ENCODE measurements at regions not wholly inside any gene's neighbourhood (a gene's known extent, or its start where the extent isn't known, plus 50 kb on each side); places are given as distances from the start of the nearest gene placed in this dataset.
"Not testable (repeated sequence)": the region's sequence is repeated elsewhere in the genome, so short reads cannot be mapped to it uniquely, and the experiment has no call there.

- Mint-ChIP-seq H3K4me3 (peak overlapping the region in 1 of 8 donors; percentile 55), H3K4me1 (peaks cover 0 to 24% (median 9%) of the 10 kb centered on the region in 3 donors), H3K27me3 (no peaks in the 10 kb centered on the region), H3K36me3 (no peaks in the 10 kb centered on the region), H3K27ac (no peak overlapping the region), H3K9me3 (peaks cover 0 to 14% (median 4%) of the 10 kb centered on the region in 7 donors)
- ATAC-seq (ENCODE audit: low read depth in 2 of 2) (peak; percentile 57 to 60), DNase-seq (no peak)
These were observed 782.9 kb upstream of the HTR2C start for GRCh38 chrX:113800955-113801354.

DNA sequence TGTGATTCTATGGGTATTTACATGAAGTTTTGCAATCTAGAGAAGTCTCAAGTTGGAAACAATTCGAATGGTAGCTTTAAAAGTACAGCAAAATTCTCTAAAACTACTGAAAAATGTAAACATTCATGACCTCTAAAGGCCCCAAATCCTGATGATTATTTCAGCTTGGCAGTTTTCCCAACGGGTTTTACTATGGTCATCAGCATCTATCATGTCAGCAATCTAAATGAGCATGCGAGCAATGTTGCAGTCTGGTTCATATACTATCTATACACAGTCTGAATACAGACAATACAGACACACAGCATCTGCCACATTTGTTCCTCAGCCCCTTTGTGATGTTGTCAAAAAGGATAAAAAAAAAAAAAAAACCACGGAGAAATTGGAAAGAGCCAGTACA lies 790.3 kb upstream of the HTR2C start:
- no peaks in the 10 kb centered on the region for H3K36me3 Mint-ChIP-seq
- no peak overlapping the region for H3K27ac Mint-ChIP-seq
- no peak for DNase-seq
- H3K9me3 Mint-ChIP-seq: peaks cover 0 to 29% (median 7%) of the 10 kb centered on the region in 7 donors
- peaks cover 8 to 40% (median 11%) of the 10 kb centered on the region in 3 donors for H3K4me1 Mint-ChIP-seq
- ATAC-seq (ENCODE audit: low read depth in 2 of 2): no peak
- H3K4me3 Mint-ChIP-seq: no peak overlapping the region
- H3K27me3 Mint-ChIP-seq: no peaks in the 10 kb centered on the region

GRCh38 chrX:113790987-113791386 lies 792.9 kb upstream of the HTR2C start:
- Mint-ChIP-seq H3K27me3 (no peaks in the 10 kb centered on the region), H3K27ac (no peak overlapping the region), H3K9me3 (peaks cover 3 to 30% (median 14%) of the 10 kb centered on the region in 7 donors), H3K36me3 (no peaks in the 10 kb centered on the region), H3K4me1 (peaks cover 8 to 42% (median 11%) of the 10 kb centered on the region in 3 donors), H3K4me3 (no peak overlapping the region)
- DNase-seq (no peak), ATAC-seq (ENCODE audit: low read depth in 2 of 2) (no peak)

- Mint-ChIP-seq H3K9me3 (peaks cover 2 to 52% (median 26%) of the 10 kb centered on the region in 7 donors), H3K4me1 (peaks cover 0 to 27% (median 0%) of the 10 kb centered on the region in 3 donors), H3K4me3 (peak overlapping the region in 7 of 8 donors; percentile 6 to 25 (median 11)), H3K36me3 (peaks cover 0 to 10% of the 10 kb centered on the region in 2 donors), H3K27ac (peak overlapping the region; percentile 67 to 92 (median 84))
- ATAC-seq (ENCODE audit: low read depth in 2 of 2) (peak; percentile 97 to 98), DNase-seq (peak; percentile 44)
- H3K27me3 Mint-ChIP-seq: not testable (repeated sequence)
These were observed 799.1 kb upstream of the HTR2C start for GRCh38 chrX:113784754-113785153.

DNA sequence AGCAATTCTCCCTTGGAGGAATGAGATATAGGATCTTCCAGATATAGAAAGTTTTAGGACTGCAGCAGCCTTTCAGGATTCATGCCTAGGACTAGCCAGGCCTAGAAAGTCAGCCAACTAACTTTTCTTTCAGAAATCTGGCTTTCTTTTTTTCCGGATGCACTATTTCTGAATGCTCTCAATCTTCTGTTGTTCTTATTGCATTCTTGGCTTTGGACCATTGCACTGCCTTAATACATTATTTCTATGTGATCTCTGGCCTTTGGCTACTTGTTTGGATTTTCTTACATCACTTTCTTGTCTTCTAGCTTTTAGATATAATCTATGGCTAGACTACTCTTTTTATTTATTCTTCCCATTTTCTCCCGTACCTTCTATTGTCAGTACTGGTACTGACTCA lies 813.1 kb upstream of the HTR2C start:
- DNase-seq (no peak), ATAC-seq (ENCODE audit: low read depth in 2 of 2) (no peak)
- Mint-ChIP-seq H3K4me3 (no peak overlapping the region), H3K4me1 (peaks cover 0 to 4% (median 0%) of the 10 kb centered on the region in 3 donors), H3K9me3 (peaks cover 0 to 14% (median 0%) of the 10 kb centered on the region in 7 donors), H3K36me3 (no peaks in the 10 kb centered on the region), H3K27me3 (peaks cover 0 to 8% (median 0%) of the 10 kb centered on the region in 3 donors), H3K27ac (no peak overlapping the region)

DNA sequence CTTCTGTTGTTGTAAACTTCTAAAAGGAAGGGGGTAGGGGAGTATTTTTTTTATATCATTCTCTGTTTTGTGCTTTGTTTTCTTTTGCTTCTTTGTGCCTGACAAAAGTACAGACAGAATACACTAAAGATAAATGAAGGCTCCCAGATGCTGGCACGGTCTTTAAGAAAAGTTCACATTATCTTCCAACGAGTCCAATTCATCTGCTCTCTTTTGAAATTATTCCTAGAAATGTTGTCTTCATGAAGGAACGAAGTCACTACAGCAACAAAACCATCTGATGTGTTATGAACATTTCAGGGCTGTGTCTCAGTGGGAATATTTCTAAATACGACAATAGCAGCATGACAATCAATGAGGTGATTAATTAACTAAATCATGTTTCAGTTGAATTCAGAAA lies 813.8 kb upstream of the HTR2C start:
- H3K27me3 Mint-ChIP-seq: peaks cover 0 to 8% (median 0%) of the 10 kb centered on the region in 3 donors
- H3K4me3 Mint-ChIP-seq: no peak overlapping the region
- peaks cover 0 to 14% (median under 1%) of the 10 kb centered on the region in 7 donors for H3K9me3 Mint-ChIP-seq
- H3K27ac Mint-ChIP-seq: no peak overlapping the region
- no peak for DNase-seq
- ATAC-seq (ENCODE audit: low read depth in 2 of 2): no peak
- H3K4me1 Mint-ChIP-seq: peaks cover 0 to 4% (median 0%) of the 10 kb centered on the region in 3 donors
- H3K36me3 Mint-ChIP-seq: no peaks in the 10 kb centered on the region

- ATAC-seq (ENCODE audit: low read depth in 2 of 2): no peak
- Mint-ChIP-seq H3K27me3 (no peaks in the 10 kb centered on the region), H3K4me3 (peak overlapping the region in 1 of 8 donors; percentile 57), H3K27ac (no peak overlapping the region), H3K4me1 (peaks cover 5 to 12% (median 10%) of the 10 kb centered on the region in 3 donors), H3K36me3 (no peaks in the 10 kb centered on the region), H3K9me3 (peaks cover 0 to 10% (median 0%) of the 10 kb centered on the region in 7 donors)
- DNase-seq: no peak
These were observed 824.5 kb upstream of the HTR2C start for GRCh38 chrX:113759422-113759821.

GRCh38 chrX:113747274-113747973 lies 836.5 kb upstream of the HTR2C start:
- Mint-ChIP-seq H3K9me3 (peaks cover 0 to 15% (median 1%) of the 10 kb centered on the region in 7 donors), H3K27ac (peak overlapping the region in 5 of 6 donors; percentile 1 to 85 (median 64)), H3K4me3 (peak overlapping the region in 7 of 8 donors; percentile 2 to 72 (median 44)), H3K27me3 (no peaks in the 10 kb centered on the region), H3K4me1 (peaks cover 34 to 67% (median 41%) of the 10 kb centered on the region in 3 donors), H3K36me3 (peaks cover 1 to 6% of the 10 kb centered on the region in 2 donors)
- DNase-seq (peak; percentile 15), ATAC-seq (ENCODE audit: low read depth in 2 of 2) (peak; percentile 59 to 62)

DNA sequence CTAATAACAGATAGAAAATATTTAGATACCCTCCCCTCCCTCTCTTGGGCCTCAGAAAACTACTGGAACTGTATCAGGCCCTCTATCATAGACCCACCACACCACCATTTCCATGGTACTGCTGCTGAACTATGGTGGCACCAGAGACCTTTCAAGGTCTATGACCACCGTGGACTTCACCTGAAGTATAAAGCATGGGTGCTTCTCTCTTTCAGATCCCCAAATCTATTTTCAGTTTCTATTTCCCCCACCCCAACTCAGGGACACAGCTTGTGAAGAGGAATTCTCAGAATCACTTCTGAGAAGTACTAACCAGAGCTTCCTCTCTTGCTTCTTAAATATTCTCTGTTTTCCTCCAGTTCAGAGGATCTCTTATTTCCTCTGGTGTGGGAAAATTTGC lies 840.8 kb upstream of the HTR2C start:
- Mint-ChIP-seq H3K36me3 (peaks cover 0 to 6% of the 10 kb centered on the region in 2 donors), H3K9me3 (peaks cover 0 to 8% (median 1%) of the 10 kb centered on the region in 7 donors), H3K4me3 (peak overlapping the region; percentile 1 to 75 (median 50)), H3K27me3 (no peaks in the 10 kb centered on the region), H3K27ac (peak overlapping the region; percentile 21 to 90 (median 82)), H3K4me1 (peaks cover 30 to 60% (median 35%) of the 10 kb centered on the region in 3 donors)
- DNase-seq (peak; percentile 48), ATAC-seq (ENCODE audit: low read depth in 2 of 2) (peak; percentile 88 to 90)

GRCh38 chrX:113741744-113742143 lies 842.1 kb upstream of the HTR2C start:
- no peak for DNase-seq
- no peak for ATAC-seq (ENCODE audit: low read depth in 2 of 2)

DNA sequence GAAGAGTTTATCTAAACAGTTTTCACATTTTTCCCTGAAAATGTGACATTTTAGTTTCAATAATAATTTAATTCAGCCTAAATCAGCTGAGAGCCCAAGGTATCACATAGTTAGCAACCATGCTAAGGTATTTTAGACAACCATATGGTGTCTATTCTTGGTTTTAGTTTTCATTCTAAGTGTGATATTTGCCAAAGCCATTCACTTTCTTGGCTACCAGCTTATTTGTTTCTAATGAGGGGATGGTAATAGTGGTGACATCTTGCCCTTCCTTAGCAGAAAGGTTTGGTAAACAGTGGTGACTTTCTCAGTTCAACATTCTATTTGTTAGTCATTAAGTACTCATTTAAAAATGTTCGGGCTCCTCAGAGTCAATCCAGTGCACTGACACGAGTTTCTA lies 854.9 kb upstream of the HTR2C start:
- no peaks in the 10 kb centered on the region for H3K27me3 Mint-ChIP-seq
- ATAC-seq (ENCODE audit: low read depth in 2 of 2) (no peak), DNase-seq (no peak)
- no peak overlapping the region for H3K4me3 Mint-ChIP-seq
- H3K9me3 Mint-ChIP-seq: peaks cover 2 to 19% (median 12%) of the 10 kb centered on the region in 7 donors
- peaks cover 6 to 18% (median 7%) of the 10 kb centered on the region in 3 donors for H3K4me1 Mint-ChIP-seq
- H3K36me3 Mint-ChIP-seq: peaks cover 0 to 5% of the 10 kb centered on the region in 2 donors
- H3K27ac Mint-ChIP-seq: no peak overlapping the region

More at GRCh38 chrX:113741744-113742143, 842.1 kb upstream of the HTR2C start:
- peak overlapping the region in 1 of 6 donors; percentile 36 for H3K27ac Mint-ChIP-seq
- peak overlapping the region in 1 of 8 donors; percentile 10 for H3K4me3 Mint-ChIP-seq
- no peaks in the 10 kb centered on the region for H3K27me3 Mint-ChIP-seq
- peaks cover 0 to 6% of the 10 kb centered on the region in 2 donors for H3K36me3 Mint-ChIP-seq
- peaks cover 0 to 8% (median 1%) of the 10 kb centered on the region in 7 donors for H3K9me3 Mint-ChIP-seq
- H3K4me1 Mint-ChIP-seq: peaks cover 24 to 50% (median 25%) of the 10 kb centered on the region in 3 donors

- Mint-ChIP-seq H3K27ac (peak overlapping the region in 1 of 6 donors; percentile 66), H3K4me3 (no peak overlapping the region), H3K4me1 (peaks cover 6 to 18% (median 7%) of the 10 kb centered on the region in 3 donors), H3K27me3 (no peaks in the 10 kb centered on the region), H3K36me3 (peaks cover 0 to 5% of the 10 kb centered on the region in 2 donors), H3K9me3 (peaks cover 2 to 11% (median 8%) of the 10 kb centered on the region in 7 donors)
- DNase-seq (no peak), ATAC-seq (ENCODE audit: low read depth in 2 of 2) (no peak)
These were observed 857.0 kb upstream of the HTR2C start for GRCh38 chrX:113726898-113727297.

DNA sequence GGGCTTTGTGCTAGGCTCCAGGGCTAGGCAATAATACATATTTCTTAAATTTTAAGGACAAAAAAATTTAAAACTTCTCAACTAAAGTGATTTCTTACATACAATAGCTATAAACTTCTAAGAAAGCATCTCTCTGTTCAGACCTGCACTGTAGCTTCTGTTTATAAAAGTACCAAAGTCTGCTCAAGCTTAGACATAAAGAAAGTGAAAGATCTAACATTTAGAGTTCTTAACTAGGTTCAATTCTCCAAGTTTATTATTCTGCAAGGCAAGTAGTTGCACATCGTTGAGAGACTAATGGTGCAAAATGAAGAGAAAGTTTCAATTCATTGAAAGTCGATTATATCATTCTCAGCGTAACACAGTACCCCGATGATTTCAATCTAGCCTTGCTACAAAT lies 857.4 kb upstream of the HTR2C start:
- H3K9me3 Mint-ChIP-seq: peaks cover 2 to 10% (median 8%) of the 10 kb centered on the region in 7 donors
- DNase-seq (no peak), ATAC-seq (ENCODE audit: low read depth in 2 of 2) (no peak)
- no peaks in the 10 kb centered on the region for H3K27me3 Mint-ChIP-seq
- H3K27ac Mint-ChIP-seq: no peak overlapping the region
- H3K36me3 Mint-ChIP-seq: peaks cover 0 to 5% of the 10 kb centered on the region in 2 donors
- H3K4me3 Mint-ChIP-seq: peak overlapping the region in 1 of 8 donors; percentile 26
- H3K4me1 Mint-ChIP-seq: peaks cover 6 to 18% (median 7%) of the 10 kb centered on the region in 3 donors

DNA sequence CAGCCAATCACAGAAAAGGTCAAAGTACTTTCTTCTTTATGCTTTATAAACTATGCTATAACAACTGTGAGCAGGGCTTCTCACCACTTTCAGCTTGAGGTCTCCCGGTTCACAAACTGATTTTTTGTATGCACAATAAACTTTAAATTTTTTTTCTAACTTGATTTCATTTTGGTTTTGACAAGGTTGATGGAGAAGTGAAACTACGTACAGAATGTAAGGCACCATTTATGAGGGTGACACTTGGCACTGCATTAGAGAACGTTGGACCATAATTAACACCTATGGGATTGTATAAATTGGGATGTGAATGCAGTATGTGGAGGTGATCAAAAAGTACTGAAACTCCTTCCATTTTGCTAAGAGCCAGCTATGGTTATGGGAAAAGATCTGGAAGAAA lies 857.9 kb upstream of the HTR2C start:
- Mint-ChIP-seq H3K27me3 (no peaks in the 10 kb centered on the region), H3K4me3 (peak overlapping the region in 4 of 8 donors; percentile 3 to 65 (median 29)), H3K4me1 (peaks cover 6 to 18% (median 7%) of the 10 kb centered on the region in 3 donors), H3K36me3 (peaks cover 0 to 5% of the 10 kb centered on the region in 2 donors), H3K9me3 (peaks cover 2 to 10% (median 6%) of the 10 kb centered on the region in 7 donors), H3K27ac (no peak overlapping the region)
- no peak for DNase-seq
- no peak for ATAC-seq (ENCODE audit: low read depth in 2 of 2)
